Pons (tissue), 1 donor: ENCODE measurements at regions not wholly inside any gene's neighbourhood (a gene's known extent, or its start where the extent isn't known, plus 50 kb on each side); places are given as distances from the start of the nearest gene placed in this dataset.

Experiments used
- DNase-seq: peaks from one replicate; pipeline ENCODE4 v3.0.0-alpha.2; 2016; ENCODE audit warnings: low spot score

GRCh38 chr11:106331176-106331575, 253.7 kb downstream of the AASDHPPT start:
- DNase-seq = no peak

- no peak for DNase-seq
Observed at GRCh38 chr11:106333678-106334077, 256.2 kb downstream of the AASDHPPT start.

DNA sequence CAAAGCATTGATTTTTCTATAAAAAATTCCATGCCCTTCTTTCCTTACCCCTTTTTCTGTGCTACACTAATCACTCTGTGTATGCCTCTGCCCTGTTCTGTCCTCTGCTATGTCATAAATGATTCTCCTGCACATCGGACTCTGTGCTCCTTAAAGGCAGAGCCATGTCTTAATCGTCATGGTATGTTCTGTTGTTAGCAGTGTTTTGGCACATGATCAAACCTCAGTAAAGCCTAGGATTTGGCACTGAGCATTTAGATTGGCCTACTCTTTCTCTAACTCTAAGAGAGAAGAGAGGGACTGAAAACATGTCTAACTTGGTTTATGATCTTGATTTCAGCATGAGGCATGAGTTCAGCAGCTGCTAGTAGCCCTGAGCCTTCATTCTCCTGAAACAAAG, 266.9 kb downstream of the AASDHPPT start:
- no peak for DNase-seq

DNA sequence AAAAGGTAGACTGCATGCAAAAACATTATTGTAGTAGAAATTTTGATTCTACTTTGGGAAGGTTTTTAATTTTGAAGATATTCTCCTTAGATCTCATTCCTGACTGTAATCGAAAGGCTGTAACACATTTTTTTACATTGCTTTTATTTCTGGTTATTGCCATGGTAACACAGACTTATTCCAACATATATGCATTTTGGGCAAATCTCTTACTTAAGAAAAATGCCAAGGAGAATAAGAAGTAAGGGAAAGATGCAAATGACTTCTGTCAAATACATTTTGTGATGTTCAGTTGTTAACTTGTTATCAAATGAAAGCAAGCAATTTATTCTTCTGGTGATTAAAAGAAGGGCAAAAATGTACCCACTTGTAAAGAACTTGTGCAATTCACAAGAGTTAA, 267.5 kb downstream of the AASDHPPT start:
- DNase-seq = no peak

- no peak for DNase-seq
Observed at GRCh38 chr11:106353031-106353430, 275.6 kb downstream of the AASDHPPT start.

GRCh38 chr11:106369224-106369623, 291.8 kb downstream of the AASDHPPT start:
- DNase-seq = no peak

DNA sequence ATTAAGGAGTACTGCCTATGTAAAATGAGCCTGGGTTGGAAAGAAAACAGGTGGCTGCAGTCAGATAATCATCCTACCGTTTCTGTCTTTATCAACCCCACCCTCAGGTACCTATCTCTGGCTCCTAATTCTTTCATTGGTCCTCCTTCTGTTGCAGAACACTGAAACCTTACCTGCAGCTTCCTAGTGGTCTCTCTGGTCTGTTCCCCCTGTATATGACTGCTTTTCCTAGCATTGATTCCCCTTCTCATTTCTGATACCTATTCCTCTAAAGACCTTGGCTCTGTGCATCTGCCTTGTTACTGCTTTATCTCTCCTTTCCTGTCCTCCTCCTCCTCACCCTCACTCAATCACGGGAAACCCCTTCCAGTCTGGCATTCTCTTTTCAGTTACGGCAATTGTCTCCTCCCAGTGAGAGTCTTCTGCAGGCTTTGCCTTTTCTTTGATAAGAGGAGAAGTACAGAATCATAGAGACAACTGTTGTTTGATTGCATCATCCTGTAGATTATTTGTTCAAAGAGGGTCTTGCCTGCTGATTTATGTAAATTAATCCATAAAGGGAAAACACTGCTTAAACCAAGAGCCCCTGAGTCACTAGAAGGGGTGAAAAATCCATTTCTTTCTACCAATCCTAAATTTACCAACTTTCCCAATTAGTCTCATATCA, 301.2 kb downstream of the AASDHPPT start:
- DNase-seq = no peak

- no peak for DNase-seq
Observed at GRCh38 chr11:106379265-106379664, 301.8 kb downstream of the AASDHPPT start.

DNA sequence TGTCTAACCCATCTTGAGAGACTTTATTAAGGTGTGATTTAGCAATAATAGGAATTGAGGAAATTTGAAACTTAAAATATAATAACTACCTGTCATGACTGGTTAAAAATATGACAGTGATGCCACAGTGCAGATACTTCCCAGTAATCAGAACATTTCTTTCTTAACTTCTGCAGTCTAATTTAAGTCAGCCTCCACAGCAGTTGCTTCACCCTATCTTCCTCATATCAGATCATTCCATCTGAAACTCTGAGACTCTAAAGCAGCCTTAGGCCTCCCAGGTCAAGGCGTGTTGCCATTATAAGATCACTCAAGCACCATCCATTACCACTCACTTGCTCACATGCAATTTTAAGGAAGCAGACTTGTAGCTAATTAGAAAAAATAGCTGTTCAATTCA, 302.2 kb downstream of the AASDHPPT start:
- DNase-seq = no peak

DNA sequence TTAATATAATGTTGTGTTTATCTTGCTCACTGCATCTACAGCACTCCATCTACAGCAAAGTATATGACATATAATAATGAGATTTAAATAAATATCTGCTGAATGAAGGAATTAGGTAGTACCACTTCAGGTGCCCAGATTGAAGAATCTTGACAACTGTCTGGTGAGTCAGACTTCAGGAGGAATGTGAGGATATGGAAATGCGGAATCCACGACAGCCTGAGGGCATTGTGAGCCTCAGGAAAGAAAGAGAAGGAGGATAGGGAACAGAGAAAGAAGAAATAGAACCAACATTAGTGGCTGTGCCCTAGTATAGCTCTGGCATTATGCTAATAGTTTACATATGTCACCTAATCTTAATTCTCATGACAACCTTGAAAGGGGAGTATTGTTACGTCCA, 304.4 kb downstream of the AASDHPPT start:
- DNase-seq = no peak

- no peak for DNase-seq
Observed at GRCh38 chr11:106384429-106384828, 307.0 kb downstream of the AASDHPPT start.

DNA sequence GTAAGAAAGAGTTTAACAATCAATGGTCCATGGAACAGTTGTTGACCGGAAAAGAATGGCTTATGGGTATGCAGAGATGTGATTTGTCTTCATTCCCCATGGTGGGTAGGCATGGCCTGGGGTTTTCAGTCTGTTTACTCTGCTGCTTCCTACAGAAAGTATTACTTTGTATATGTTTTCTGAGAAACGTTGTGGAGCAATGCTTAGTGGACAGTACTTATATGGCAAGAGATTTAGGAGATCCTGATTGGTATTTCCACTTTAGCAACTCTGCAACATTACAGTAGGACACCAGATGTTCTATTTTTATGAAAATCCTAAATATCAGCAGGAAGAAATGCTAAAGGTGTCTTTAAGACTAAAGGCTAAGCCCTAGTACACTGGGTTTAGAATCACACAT, 309.1 kb downstream of the AASDHPPT start:
- DNase-seq = no peak

GRCh38 chr11:106389101-106389500, 311.6 kb downstream of the AASDHPPT start:
- no peak for DNase-seq

GRCh38 chr11:106390078-106390477, 312.6 kb downstream of the AASDHPPT start:
- no peak for DNase-seq

- no peak for DNase-seq
Observed at GRCh38 chr11:106391771-106392420, 314.4 kb downstream of the AASDHPPT start.

GRCh38 chr11:106395716-106396349, 318.4 kb downstream of the AASDHPPT start:
- no peak for DNase-seq

DNA sequence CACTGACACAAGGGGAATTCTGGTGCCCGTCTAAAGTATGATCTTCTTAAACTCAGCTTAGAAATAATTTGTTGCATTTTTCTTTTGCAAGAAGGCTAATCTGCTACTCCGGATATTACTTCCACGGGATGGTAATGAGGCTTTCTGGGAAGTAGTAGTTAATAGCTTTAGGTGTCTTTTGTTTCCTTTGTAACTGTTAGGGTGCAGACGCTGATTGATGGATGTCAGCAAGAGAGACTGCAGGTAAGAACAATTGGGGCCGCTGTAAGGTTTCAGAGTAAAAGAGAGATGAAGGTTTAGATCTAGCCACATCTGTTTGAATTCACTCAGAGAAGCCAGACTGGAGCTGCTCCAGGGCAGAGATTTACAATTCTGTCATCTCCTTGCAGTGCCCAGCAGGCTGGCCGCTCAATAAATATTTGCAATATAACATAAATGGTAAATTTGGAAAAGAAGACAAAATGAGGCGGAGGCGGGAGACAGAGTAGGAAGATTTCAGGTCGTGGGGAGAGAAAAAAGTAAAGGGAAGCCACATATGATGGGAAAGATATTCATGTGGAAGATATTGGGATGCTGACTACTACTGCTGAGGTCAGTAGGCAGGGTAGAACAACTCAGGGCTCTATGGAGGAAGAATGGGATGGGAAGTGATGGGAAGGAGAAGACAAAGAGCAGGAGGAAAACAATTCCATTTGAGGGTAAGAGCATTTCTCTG, 320.5 kb downstream of the AASDHPPT start:
- no peak for DNase-seq

DNA sequence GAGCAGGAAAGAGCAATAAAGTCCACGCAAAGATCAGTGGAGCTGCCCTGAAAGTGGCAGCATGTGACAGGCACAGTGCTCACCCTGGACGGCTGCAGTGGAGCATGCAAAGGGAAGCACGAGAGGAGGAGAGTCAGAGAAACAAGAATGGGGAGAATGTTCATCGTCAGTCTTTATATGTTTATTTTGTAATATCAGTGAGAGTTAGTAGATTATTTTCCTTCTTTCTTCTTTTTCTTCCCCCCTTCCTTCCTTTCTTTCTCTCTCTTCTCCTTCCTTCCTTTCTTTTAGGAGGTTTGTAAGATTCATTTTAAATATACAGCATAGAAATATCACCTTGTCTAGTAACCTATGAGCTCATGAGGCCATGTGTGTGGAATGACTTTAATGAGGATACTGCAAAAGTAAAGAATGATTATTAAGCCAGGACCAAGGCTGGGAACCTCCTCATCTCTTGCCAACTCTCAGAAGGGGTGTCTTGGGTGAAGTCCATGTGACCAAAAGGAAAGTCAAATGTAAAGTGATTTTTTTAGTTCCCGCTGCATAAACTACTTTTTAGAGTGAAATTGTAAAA, 321.1 kb downstream of the AASDHPPT start:
- DNase-seq = no peak

DNA sequence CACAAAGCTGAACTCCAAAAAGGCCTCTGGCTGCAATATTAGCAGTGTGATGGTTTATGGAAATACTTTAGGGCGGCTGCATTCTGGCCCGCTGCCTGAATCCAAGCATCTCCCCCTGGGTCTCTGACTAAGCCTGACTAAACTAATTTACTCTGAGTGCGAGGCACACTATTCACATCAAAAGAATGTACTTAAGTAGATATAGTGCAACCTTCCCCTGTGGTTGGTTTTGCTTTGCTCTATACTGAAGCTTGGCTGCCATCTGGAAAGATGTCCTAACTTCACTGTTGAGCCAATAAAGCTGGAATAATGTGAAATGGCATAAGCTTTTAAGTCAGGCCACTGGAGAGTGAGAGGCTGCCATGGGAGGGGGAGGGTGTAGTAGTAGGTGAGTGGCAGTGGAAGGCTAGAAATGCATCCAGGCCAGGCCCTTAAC, 321.6 kb downstream of the AASDHPPT start:
- no peak for DNase-seq

DNA sequence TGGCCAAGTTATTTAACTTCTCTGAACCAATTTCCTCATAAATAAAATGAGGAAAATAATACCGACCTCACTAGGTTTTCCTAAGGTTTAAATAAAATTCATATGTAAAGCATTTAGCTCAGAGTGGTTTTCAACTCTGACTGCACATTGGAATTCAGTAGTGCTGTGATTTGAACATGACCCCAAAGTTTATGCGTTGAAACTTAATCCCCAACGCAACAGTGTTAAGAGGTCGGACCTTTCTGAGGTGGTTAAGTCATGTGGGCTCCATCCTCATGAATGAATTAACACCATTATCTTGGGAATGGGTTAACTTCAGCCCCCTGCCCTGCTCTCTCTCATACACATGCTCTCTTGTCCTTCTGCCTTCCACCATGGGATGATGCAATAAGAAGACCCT, 322.2 kb downstream of the AASDHPPT start:
- DNase-seq = no peak

- DNase-seq = no peak
Observed at GRCh38 chr11:106400949-106401570, 323.6 kb downstream of the AASDHPPT start.

GRCh38 chr11:106403751-106404150, 326.3 kb downstream of the AASDHPPT start:
- no peak for DNase-seq
